HG03460 (cell line): ENCODE measurements at regions not wholly inside any gene's neighbourhood (a gene's known extent, or its start where the extent isn't known, plus 50 kb on each side); places are given as distances from the start of the nearest gene placed in this dataset.
"Not testable (repeated sequence)": the region's sequence is repeated elsewhere in the genome, so short reads cannot be mapped to it uniquely, and the experiment has no call there.

ENCODE experiments used
- ATAC-seq: cut with Tn5 transposase; IDR thresholded peaks from one replicate; pipeline ENCODE4 v1.9.1; 2021; ENCODE audit not compliant: unreplicated experiment

DNA sequence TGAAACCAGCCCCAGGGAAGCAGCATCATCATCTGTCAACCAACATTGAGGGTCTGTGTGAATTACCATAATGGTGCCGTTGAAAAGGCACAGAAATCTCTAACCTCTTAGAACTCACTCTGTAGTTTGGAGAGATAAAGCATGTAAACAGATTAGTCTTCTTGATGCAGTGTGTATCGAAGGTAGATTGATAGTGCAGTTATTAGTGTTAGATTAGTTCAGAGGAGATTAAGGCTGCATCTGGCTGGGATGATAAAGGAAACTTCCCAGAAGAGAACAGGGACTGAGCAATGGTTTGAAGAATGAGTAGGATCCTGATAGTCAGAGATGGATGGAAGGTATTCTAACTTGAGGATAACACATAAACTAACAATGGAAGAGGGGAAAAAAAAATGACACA is 651.5 kb downstream of the TLE1 start:
- no peak for ATAC-seq

DNA sequence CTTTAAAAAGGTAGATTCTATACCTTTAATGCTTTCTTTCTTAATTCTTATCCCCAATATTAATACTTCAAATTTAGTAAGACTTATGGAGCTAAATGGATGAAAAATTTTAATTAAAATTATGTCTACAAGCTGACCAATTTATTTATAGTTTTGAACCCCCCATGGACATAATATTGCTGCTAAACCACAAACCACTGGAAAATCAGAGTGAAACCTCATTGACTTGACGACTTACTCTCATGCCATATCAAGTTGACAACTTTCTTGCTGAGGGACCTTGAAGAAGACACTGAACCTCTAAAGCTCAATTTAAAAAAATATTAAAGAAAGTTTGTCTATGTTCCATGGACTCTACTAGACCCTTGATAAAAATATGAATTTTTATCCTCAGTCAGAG is 653.7 kb downstream of the TLE1 start:
- no peak for ATAC-seq

DNA sequence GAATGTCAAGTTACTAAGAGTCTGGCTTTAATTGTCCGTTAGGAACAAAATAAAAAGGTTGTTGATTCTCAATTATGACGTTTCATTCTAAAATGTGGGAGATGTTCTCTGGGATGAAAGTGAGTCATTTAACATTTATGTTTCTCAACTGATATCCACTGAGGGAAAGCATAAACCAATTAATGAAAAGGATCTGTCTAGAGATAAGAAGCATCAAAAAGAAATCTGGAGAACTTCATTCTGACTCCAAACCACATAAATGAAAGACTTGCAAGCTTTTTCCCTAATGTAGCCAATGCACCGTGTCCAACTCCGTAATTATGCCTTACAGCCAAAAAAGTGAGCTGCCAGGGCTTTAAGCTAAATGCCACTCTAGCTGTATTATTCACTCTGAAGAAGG is 654.2 kb downstream of the TLE1 start:
- ATAC-seq, result no peak

DNA sequence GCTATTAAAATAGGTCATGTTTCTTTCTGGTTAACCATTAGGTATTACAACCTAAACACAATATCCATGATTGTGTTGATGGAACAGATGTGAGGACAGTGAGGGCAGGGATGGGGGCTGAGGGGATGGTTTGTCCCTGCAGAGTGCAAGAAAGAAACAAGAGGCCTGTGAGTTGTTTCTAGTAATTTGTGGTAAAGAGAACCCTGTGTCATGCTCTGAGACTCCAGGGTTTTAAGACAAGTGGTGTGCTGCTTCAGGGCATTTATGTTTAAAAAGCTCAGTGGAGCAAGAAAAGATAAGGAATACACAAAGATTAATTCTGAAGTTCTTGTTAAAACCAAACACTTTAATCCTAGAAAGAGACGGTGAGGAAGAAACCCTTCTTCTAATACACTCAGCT is 656.5 kb downstream of the TLE1 start:
- ATAC-seq, result no peak

DNA sequence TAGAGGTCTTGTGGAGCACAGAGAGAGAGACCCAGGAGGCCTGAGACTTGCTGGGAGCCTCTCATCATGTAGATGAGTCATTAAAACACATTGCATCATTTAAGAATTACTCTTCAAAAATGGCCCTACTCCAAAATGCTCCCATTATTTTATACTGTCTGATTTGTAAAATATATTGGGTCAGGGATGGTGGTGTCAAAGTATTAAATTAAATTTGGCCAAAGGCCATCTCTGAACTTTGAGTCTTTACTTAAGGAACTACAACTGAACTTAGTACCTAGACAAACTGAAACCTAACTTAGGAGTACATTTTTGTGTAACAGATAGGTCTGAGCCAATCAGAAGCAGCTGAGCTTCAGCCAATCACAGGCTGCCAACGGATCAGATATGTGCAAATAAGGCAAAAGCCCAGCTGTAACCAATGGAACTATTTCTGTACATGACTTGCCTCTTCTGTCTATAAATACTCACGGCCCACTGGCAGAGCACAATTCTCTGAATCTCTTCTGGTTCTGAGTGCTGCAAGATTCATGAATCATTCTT is 657.2 kb downstream of the TLE1 start:
- no peak for ATAC-seq

DNA sequence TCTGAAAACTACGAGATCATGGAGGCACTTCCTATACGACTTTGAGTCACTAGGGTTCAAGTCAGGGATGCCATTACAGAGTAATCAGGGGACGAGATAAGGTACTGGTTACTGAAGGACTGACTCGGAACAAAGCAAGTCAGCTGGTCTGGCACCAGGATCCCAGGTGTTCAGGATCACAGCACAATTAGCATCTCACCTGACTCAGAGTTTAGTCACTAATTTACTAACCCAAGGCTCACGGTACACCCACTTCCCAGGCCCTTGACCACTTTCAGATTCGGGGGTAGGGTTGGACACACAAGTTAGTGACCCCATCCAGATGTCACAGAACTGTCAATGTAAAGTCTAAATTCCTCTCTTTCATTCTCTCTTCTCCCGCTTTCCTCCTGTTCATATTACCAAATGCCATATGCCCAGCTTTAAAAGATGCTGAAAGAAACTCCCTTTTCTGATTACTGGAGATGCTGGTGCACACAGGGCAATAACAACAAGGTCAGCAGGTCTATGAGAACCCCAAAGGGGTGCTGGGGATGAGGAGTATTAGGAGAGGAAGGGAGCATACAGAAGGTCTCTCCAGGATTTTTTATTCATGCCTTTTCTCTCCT is 657.8 kb downstream of the TLE1 start:
- no peak for ATAC-seq

DNA sequence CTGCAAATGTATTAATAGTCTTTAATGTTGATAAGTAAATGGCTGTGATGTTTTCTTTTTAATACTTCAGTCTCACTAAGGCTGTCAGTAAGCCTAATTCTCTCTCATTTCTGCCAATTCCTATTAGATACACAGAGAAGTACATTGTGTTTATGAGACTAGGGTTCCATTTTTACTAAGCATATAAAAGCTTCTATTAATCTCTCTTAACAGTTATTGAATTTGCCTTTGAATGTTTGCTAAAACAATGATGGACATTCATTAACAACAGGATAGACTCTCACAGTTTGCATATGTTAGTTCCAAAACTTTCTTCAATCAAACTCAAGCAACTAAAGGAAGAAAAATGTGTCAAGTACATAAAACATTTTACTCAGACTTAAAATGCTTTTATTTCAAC is 659.3 kb downstream of the TLE1 start:
- ATAC-seq, result no peak

DNA sequence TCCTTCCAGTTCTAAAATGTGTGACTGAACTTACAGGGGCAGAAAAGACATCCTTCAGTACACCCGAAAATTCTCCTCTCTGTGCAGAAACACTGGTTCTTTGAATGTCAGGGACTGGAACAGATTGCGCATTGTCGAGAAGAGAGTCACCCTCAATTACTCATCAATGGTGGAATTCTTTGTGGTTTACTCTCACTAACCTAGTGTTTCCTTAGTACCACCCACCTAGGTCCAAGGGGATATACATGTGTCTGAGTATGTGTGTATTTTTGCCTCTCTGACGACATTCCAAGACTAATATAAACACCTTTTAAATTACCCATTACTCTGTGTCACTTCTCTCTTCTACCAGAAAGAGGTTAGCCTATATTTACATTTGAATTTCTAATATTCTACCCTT is 660.8 kb downstream of the TLE1 start:
- no peak for ATAC-seq

DNA sequence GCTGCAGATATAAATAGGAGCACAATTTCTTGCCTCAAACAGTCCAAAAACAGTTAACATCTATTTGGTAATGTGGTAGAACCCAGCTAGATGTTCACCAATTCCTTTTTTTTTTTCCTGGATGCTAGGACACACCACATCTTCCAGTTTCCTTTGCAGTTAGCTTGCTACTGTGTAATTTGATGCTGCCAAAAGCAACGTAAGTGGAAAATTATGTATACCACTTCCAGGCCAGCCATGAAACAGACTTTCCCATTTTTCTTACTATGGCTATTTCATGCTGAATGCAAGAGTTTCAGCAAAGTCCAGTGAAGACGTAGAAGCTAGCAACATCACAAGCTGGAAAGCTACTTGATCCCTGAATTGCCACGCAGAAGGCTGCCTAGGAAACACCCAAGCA is 667.2 kb downstream of the TLE1 start:
- no peak for ATAC-seq

DNA sequence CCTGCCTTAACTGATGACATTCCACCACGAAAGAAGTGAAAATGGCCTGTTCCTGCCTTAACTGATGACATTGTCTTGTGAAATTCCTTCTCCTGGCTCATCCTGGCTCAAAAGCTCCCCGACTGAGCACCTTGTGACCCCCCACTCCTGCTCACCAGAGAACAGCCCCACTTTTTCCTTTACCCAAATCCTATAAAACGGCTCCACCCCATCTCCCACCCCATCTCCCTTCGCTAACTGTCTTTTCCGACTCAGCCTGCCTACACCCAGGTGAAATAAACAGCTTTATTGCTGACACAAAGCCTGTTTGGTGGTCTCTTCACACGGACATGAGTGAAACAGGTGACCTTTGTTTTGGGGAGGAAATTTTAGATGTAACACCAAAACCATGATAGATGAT is 674.4 kb downstream of the TLE1 start:
- not testable (repeated sequence) for ATAC-seq

DNA sequence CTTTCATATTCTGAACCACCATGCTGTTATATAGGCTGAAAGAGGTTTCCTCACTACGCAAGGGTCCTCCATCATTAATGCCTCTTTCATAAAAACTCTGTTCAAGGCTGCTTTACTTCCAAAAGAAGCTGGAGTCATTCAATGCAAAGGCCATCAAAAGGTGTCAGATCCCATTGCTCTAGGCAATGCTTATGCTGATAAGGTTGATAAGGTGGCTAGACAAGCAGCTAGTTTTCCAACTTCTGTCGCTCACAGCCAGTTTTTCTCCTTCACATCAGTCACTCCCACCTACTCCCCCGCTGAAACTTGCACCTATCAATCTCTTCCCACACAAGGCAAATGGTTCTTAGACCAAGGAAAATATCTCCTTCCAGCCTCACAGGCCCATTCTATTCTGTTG is 676.2 kb downstream of the TLE1 start:
- not testable (repeated sequence) for ATAC-seq

DNA sequence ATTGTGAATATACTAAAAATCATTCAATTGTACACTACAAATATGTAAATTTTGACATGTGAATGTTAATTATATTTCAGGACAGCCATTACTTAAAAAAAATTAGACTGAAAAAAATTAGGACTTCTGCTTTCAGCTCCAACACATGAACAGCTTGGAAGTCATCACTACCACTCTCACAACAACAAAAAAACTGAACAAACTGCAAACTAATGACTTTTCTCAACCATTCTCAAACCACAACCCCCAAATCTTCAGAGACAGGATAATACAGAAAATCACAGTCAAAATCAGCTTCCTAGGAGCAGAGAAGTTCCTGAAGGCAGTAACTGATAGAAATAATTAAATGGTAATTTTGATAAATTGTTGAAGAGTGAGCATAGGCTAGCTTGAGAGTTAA is 686.4 kb downstream of the TLE1 start:
- ATAC-seq, result no peak

DNA sequence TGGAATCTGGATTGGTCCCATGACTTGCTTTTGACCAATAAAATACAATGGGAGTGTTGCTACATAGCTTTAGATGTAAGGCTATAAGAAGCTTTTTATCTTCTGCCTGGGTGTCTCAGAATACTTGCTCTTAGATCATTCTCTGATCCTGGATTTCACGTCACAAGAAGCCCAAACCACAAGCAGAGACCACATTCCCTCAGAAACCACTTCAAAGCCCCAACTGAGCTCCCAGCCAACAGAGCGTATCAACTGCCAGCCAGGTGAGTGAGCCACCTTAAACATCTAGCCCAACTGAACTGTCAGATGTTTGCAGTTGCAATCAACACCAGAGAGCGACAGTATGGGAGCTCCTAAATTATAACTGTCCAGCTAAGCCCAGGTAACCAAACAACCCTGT is 687.1 kb downstream of the TLE1 start:
- no peak for ATAC-seq

DNA sequence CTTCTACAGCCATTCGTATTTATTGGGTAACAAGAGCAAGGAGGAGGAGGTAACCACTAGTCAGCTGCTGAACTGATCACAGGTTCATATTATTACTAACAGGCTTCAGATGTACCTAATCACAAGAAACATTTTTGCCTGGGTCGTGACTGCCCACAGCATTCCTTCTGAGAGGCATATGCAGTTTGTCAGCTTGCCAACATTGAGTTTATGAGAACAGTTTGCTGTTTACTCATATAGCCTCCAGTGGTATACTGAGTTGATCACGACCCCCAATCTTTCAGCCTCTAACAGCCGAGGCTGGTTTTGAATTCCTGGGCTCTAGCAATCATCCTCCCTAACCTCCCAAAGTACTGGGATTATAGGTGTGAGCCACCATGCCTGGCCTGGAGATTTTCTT is 693.6 kb downstream of the TLE1 start:
- no peak for ATAC-seq

DNA sequence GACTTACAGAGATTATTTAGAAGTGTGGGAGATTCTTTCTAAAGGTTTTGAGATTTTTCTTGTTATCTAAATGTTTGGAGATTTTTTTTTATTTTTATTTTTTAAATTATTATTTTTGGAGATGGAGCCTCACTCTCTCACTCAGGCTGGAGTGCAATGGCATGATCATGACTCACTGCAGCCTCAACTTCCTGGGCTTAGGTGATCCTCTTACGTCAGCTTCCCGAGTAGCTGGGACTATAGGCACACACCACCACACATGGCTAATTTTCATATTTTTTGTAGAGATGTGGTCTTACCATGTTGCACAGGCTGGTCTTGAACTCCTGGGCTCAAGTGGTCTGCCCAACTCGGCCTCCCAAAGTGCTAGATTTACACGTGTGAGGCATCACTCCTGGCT is 694.5 kb downstream of the TLE1 start:
- no peak for ATAC-seq

DNA sequence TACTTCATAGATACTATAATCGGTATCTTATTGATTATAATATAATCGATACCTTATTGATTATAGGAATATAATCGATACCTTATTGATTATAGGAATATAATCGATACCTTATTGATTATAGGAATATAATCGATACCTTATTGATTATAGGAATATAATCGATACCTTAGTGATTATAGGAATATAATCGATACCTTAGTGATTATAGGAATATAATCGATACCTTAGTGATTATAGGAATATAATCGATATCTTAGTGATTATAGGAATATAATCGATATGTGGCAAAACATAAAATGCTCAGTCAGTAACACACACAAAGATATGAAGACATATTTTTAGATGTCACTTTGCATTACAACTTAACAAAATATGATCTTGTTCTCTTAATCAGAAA is 703.8 kb downstream of the TLE1 start:
- not testable (repeated sequence) for ATAC-seq

DNA sequence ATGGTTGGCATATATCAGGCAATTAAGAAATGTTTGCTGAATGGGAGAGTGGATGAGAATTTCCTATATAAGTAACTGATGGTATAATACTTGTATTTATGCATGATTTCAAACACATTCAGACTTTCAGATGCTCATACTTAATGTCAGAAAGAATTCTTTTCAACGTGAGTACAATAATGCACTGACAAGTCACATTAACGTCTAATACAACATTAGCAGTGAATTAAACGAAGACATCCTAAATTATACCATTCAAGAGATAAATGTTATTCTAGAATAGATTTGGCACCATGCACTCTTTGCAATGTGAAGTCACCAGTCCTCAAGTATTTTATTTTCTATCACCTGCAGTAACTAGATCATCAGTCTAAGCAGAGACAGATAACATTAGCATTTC is 712.9 kb downstream of the TLE1 start:
- ATAC-seq, result no peak

DNA sequence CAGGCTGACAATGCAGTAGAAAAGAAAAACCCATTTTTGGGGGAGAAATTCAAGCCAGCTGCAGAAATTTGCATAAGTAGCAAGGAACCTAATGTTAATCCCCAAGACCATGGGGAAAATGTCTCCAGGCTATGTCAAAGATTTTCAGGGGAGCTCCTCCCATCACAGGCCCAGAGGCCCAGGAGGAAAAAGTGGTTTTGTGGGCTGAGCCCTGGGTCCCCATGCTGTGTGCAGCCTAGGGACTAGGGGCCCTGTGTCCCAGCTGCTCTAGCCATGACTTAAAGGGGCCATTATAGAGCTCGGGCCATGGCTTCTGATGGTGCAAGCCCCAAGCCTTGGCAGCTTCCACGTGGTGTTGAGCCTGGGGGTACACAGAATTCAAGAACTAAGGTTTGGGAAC is 719.0 kb downstream of the TLE1 start:
- ATAC-seq, result not testable (repeated sequence)

DNA sequence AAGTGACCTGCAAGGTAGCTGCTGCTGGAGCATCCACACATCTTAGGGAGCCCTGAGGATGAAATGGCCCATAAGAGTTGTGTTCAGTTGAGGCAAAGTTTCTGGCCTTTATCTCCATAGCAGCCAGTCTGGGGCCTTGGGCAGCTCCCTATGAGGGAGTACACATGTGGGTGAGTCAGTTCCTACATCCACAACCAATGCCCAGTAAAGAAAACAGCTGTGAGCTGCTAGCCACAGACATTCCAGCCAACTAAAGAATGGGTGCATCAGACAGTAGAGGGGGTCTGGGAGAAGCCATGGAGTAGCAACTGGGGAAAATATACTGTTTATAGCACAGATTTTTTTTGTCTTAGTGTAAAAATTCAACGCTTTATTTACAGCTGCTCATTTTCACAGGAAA is 720.7 kb downstream of the TLE1 start:
- no peak for ATAC-seq

DNA sequence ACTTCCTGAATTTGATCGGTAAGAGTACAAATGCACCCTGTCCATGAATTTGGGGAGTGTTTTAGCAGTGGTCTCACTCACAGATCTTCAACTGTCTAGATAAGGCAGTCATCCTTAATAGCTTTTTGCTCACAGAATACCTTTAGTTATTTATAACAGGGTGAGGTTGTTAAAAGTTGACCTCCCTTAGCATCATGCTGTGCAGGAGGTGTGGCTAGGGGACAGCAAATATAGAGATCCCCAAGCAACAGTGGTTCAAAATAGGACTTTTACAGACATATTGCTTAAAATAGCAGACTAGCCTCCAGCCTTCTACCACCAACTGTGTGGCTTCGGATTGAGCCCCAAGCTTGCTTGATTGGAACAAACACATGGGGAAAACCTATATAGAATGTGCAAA is 724.4 kb downstream of the TLE1 start:
- no peak for ATAC-seq

DNA sequence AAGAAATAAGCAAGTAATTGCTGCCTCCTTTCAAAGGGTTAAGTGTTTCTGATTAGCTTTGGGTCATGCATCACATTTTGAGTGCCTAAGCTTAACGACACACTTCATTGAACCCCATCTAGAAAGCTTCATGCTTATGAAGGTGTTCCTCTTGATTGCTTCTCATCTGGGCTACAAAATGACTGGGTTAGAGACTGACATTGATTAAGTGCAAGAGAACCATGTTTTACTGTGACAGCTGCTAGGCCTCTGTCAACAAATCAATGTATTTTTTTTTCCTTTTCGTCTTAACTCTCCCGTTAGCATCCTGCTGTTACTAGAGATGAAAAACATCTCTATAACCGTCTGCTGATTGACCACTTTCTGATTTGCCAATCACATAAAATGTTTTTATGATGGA is 725.0 kb downstream of the TLE1 start:
- no peak for ATAC-seq

DNA sequence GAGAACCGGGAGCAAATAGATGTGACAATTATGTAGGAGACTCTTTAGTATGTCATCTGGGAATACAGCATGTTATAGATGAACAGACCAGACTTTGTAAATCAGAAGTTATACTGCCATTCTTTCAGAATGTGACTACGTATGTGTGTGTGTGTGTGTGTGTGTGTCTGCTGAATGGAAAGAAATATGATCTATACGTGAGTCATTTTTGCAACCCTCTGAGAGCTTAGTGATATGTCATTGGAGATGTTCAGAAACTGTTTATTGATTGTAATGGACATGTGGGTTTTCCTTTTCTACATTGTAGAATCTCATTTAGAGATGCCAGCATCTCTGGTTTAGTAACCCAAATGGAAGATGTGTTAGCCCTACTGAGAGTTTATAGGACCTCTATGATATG is 731.5 kb downstream of the TLE1 start:
- no peak for ATAC-seq

DNA sequence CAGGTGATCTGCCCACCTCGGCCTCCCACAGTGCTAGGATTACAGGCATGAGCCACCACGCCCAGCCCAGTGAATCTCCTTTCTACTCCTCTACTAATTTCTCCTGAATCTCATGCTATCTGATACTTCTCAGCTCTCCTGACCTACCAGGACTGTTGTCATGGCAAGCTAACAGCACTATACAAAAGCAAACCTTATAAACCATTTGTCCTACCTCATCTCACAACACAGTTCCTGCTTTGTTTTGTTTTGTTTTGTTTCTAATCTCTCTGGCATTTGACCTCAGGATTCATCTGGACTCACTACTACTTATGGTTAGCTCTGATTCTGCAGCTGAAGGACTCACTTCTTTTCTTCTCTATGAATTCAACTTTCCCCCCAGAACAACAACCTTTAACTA is 734.8 kb downstream of the TLE1 start:
- ATAC-seq, result no peak
